SK-N-SH treated with all-trans-retinoic acid at 6 μM for 48 hours (cell line): ENCODE measurements at regions not wholly inside any gene's neighbourhood (a gene's known extent, or its start where the extent isn't known, plus 50 kb on each side); places are given as distances from the start of the nearest gene placed in this dataset.

Experiments
- CSRNP3 ChIP-seq: fragments of 250-450 bp; sonication (Bioruptor Pico); IDR thresholded peaks from 2 replicates; pipeline ENCODE4 v1.5.1; 2021; ENCODE audit warnings: mild to moderate bottlenecking, moderate library complexity
- ESRRG ChIP-seq: fragments of 250-450 bp; sonication (Bioruptor Pico); IDR thresholded peaks from 2 replicates; pipeline ENCODE4 v1.6.1; 2021; ENCODE audit warnings: mild to moderate bottlenecking
- PATZ1 ChIP-seq: fragments of 250-450 bp; sonication (Bioruptor Pico); IDR thresholded peaks from 2 replicates; pipeline ENCODE4 v1.8.0; 2020; ENCODE audit warnings: mild to moderate bottlenecking, moderate library complexity, borderline replicate concordance
- POU6F1 ChIP-seq: fragments of 250-450 bp; sonication (Bioruptor Pico); IDR thresholded peaks from 2 replicates; pipeline ENCODE4 v1.8.0; 2021; ENCODE audit warnings: low read depth, mild to moderate bottlenecking, moderate library complexity, borderline replicate concordance
- RARB ChIP-seq: fragments of 250-450 bp; sonication (Bioruptor Pico); IDR thresholded peaks from 2 replicates; pipeline ENCODE4 v1.8.0; 2021; ENCODE audit warnings: mild to moderate bottlenecking, moderate library complexity
- SNAI2 ChIP-seq: fragments of 250-450 bp; sonication (Bioruptor Pico); IDR thresholded peaks from 2 replicates; pipeline ENCODE4 v1.5.0; 2020; ENCODE audit warnings: mild to moderate bottlenecking, moderate library complexity
- ZNF70 ChIP-seq: fragments of 450-650 bp; formaldehyde crosslinking; IDR thresholded peaks from 2 replicates; pipeline ENCODE4 v1.5.0; 2020; ENCODE audit warnings: mild to moderate bottlenecking, moderate library complexity
- ZNF8 ChIP-seq: fragments of 450-650 bp; formaldehyde crosslinking; IDR thresholded peaks from 2 replicates; pipeline ENCODE4 v1.5.0; 2020; ENCODE audit warnings: mild to moderate bottlenecking, moderate library complexity

GRCh38 chr4:79014230-79014629, 75.0 kb upstream of the PAQR3 start:
- TF ChIP-seq PATZ1 (CRISPR knock-in tag) (no peak), ZNF8 (CRISPR knock-in tag) (no peak), POU6F1 (CRISPR knock-in tag) (no peak), SNAI2 (CRISPR knock-in tag) (no peak), CSRNP3 (CRISPR knock-in tag) (no peak), RARB (no peak), ZNF70 (CRISPR knock-in tag) (no peak), ESRRG (CRISPR knock-in tag) (no peak)
